GM21825 (cell line): ENCODE measurements at regions not wholly inside any gene's neighbourhood (a gene's known extent, or its start where the extent isn't known, plus 50 kb on each side); places are given as distances from the start of the nearest gene placed in this dataset.

Experiments
- ATAC-seq: cut with Tn5 transposase; IDR thresholded peaks from one replicate; pipeline ENCODE4 v1.9.1; 2021; ENCODE audit warnings: mild to moderate bottlenecking, moderate library complexity; ENCODE audit not compliant: unreplicated experiment

- no peak for ATAC-seq
Measured at GRCh38 chr3:132187746-132188145, 129.5 kb upstream of the ACP3 start.

- no peak for ATAC-seq
Measured at GRCh38 chr3:132189601-132190000, 127.6 kb upstream of the ACP3 start.

GRCh38 chr3:132196113-132196512 lies 121.1 kb upstream of the ACP3 start:
- ATAC-seq, result no peak

- no peak for ATAC-seq
Measured at GRCh38 chr3:132198516-132198915, 118.7 kb upstream of the ACP3 start.

- no peak for ATAC-seq
Measured at GRCh38 chr3:132199451-132199850, 117.8 kb upstream of the ACP3 start.

GRCh38 chr3:132202586-132202985 lies 114.6 kb upstream of the ACP3 start:
- no peak for ATAC-seq

GRCh38 chr3:132203889-132204596 lies 113.2 kb upstream of the ACP3 start:
- ATAC-seq, result no peak

GRCh38 chr3:132205609-132206008 lies 111.6 kb upstream of the ACP3 start:
- no peak for ATAC-seq

- no peak for ATAC-seq
Measured at GRCh38 chr3:132209855-132210254, 107.4 kb upstream of the ACP3 start.

GRCh38 chr3:132210476-132211346 lies 106.5 kb upstream of the ACP3 start:
- ATAC-seq, result no peak

- ATAC-seq, result no peak
Measured at GRCh38 chr3:132211896-132212295, 105.3 kb upstream of the ACP3 start.

GRCh38 chr3:132218817-132219755 lies 98.1 kb upstream of the ACP3 start:
- no peak for ATAC-seq

GRCh38 chr3:132220986-132221385 lies 96.2 kb upstream of the ACP3 start:
- no peak for ATAC-seq

- no peak for ATAC-seq
Measured at GRCh38 chr3:132222868-132223538, 94.2 kb upstream of the ACP3 start.

GRCh38 chr3:132225664-132226063 lies 91.5 kb upstream of the ACP3 start:
- no peak for ATAC-seq

GRCh38 chr3:132228923-132229322 lies 88.3 kb upstream of the ACP3 start:
- no peak for ATAC-seq

- ATAC-seq, result no peak
Measured at GRCh38 chr3:132229641-132230040, 87.6 kb upstream of the ACP3 start.

GRCh38 chr3:132230156-132231000 lies 86.8 kb upstream of the ACP3 start:
- ATAC-seq, result no peak

- no peak for ATAC-seq
Measured at GRCh38 chr3:132231633-132232032, 85.6 kb upstream of the ACP3 start.
